Heart right ventricle (tissue), 16 donors: ENCODE measurements at regions not wholly inside any gene's neighbourhood (a gene's known extent, or its start where the extent isn't known, plus 50 kb on each side); places are given as distances from the start of the nearest gene placed in this dataset.

Experiments used
- ATAC-seq, 8 donors: fragments of 200-7000 bp; cut with Tn5 transposase; one replicate each; pipeline ENCODE4 v1.9.1; 2020; ENCODE audit warnings: mild to moderate bottlenecking in 8 of 8, moderate library complexity in 8 of 8, moderate number of reproducible peaks in 1 of 8
- DNase-seq, 2 donors: peaks; one replicate each; pipeline ENCODE4 v3.0.0-alpha.2; 2020
- H3K27ac ChIP-seq, 10 donors: fragments of 200-600 bp; sonication (generic) in 2 of 10; one replicate each; pipeline versions ENCODE4 v1.5.0 to v1.8.0; 2020 to 2022; ENCODE audit warnings: mild to moderate bottlenecking in 3 of 10
- H3K27me3 ChIP-seq, 7 donors: fragments of 200-600 bp; one replicate each; pipeline ENCODE4 v1.8.0; 2021 to 2022; ENCODE audit warnings: mild to moderate bottlenecking in 2 of 7
- H3K36me3 ChIP-seq, 9 donors: fragments of 200-600 bp; sonication (generic) in 1 of 9; one replicate each; pipeline versions ENCODE4 v1.5.0 to v1.8.0; 2020 to 2022; ENCODE audit warnings: mild to moderate bottlenecking in 2 of 9
- H3K4me1 ChIP-seq, 9 donors: fragments of 200-600 bp; sonication (generic) in 1 of 9; one replicate each; pipeline versions ENCODE4 v1.5.0 to v1.8.0; 2020 to 2022; ENCODE audit warnings: mild to moderate bottlenecking in 4 of 9
- H3K4me3 ChIP-seq, 10 donors: fragments of 200-600 bp; sonication (generic) in 2 of 10; one replicate each; pipeline versions ENCODE4 v1.5.0 to v1.8.0; 2020 to 2022; ENCODE audit warnings: mild to moderate bottlenecking in 7 of 10, moderate library complexity in 2 of 10
- H3K9me3 ChIP-seq, 11 donors: fragments of 200-600 bp in 10 of 11; sonication (generic) in 2 of 11; one replicate each; pipeline versions ENCODE4 v1.5.0 to v1.8.0; 2013 to 2022; ENCODE audit warnings: mild to moderate bottlenecking in 2 of 11, control low read depth in 1 of 11, moderate library complexity in 1 of 11
- CTCF ChIP-seq, 9 donors: fragments of 200-600 bp; sonication (generic) in 2 of 9; IDR thresholded peaks; one replicate each; pipeline versions ENCODE4 v1.5.0 to v1.8.0; 2021 to 2022; ENCODE audit warnings: antibody characterized with exemption in 9 of 9, mild to moderate bottlenecking in 5 of 9, moderate library complexity in 1 of 9
- WGBS, 2 donors: extraction: QIAGEN DNeasy Blood & Tissue Kit; methylation state at CpG; one replicate each; pipeline ENCODE4 v1.1.7; 2013; ENCODE audit warnings: inconsistent platforms in 1 of 2; 5-methylcytosine and 5-hydroxymethylcytosine counted together
- intact Hi-C, 10 donors: fragments of 100-400 bp; cut with DNase I; formaldehyde crosslinking; loops; one replicate each; pipeline versions ENCODE4 v1.11.1 to v1.14.2; 2022
- donor health status: Arrhythmogenic right ventricular cardiomyopathy.
- donor health status: ischemic (EF 13 %, LVEDD 7.1; RV severe dilation, severe dysfunction).
- donor health status: healthy with polysubstance abuse.
- donor health status: DM: no; HTN: yes; CAD: no.
- donor health status: DM: no; HTN: no; CAD: no.
- donor health status: ischemic (EF 25% LVEDD 6.9; RV normal size, moderate dysfunction).
- donor health status: ischemic (EF 25% LVEDD 5.7; RV mildly dilated, moderate dysfunction).
- donor health status: healthy.
- donor health status: DM: yes; HTN: yes; CAD: no.
- donor health status: Ischemic cardiomyopathy.
- donor health status: ischemic (EF 35%, LVEDD 5.7; RV mildly dilated, moderate dysfunction).
- donor health status: nonischemic (EF 11% LVEDD 7.7; RV severe dilation, severe dysfunction).
- donor health status: DM: yes; HTN: yes; CAD: no.
- donor health status: PGD.
- donor health status: ischemic (EF 29% LVEDD 5.4; RV normal size, mild dysfunction).
- donor health status: nonischemic (EF 23%, LVEDD 6.1; RV moderate dilation, normal function).

- H3K27me3 ChIP-seq: no peaks in the 10 kb centered on the region
- H3K36me3 ChIP-seq: no peaks in the 10 kb centered on the region
- intact Hi-C loops: loop anchor here in 1 of 10 donors (10.0 kb wide), 1 partner anchor 213 kb away; the partner anchor contains the start of gene VGLL3
- no peak overlapping the region for H3K27ac ChIP-seq
- H3K9me3 ChIP-seq: no peaks in the 10 kb centered on the region
- 26 to 37% methylated on average over 2 of the region's 2 CpGs for WGBS, 2 donors
- DNase-seq: no peak
- no peak overlapping the region for H3K4me3 ChIP-seq
- no peak for ATAC-seq
- no peak for TF ChIP-seq CTCF (IDR thresholded peaks at IDR 0.05)
- no peaks in the 10 kb centered on the region for H3K4me1 ChIP-seq
Observed at GRCh38 chr3:86782286-86782685, 208.7 kb downstream of the VGLL3 start.

- DNase-seq (no peak), ATAC-seq (no peak)
- Histone ChIP-seq H3K27ac (no peak overlapping the region), H3K9me3 (no peaks in the 10 kb centered on the region), H3K4me1 (no peaks in the 10 kb centered on the region), H3K4me3 (no peak overlapping the region), H3K36me3 (no peaks in the 10 kb centered on the region), H3K27me3 (no peaks in the 10 kb centered on the region)
- intact Hi-C loops: loop anchor here in 8 of 10 donors (2.0 to 10.0 kb wide), 6 partner anchors 308 to 398 kb away; no protein-coding TSS in a partner anchor
- 33 to 35% methylated on average over 3 of the region's 3 CpGs for WGBS, 2 donors
- peak; percentile 13 to 64 (median 46) for TF ChIP-seq CTCF (IDR thresholded peaks at IDR 0.05)
Observed at GRCh38 chr3:86774082-86774691, 216.8 kb downstream of the VGLL3 start.

- Histone ChIP-seq H3K4me3 (no peak overlapping the region), H3K27me3 (no peaks in the 10 kb centered on the region), H3K27ac (no peak overlapping the region), H3K4me1 (no peaks in the 10 kb centered on the region), H3K9me3 (no peaks in the 10 kb centered on the region), H3K36me3 (no peaks in the 10 kb centered on the region)
- WGBS, 2 donors: 75 to 80% methylated on average over 5 of the region's 5 CpGs
- ATAC-seq (no peak), DNase-seq (no peak)
- intact Hi-C loops: loop anchor here in 8 of 10 donors (5.0 to 10.0 kb wide), 5 partner anchors 310 to 400 kb away; no protein-coding TSS in a partner anchor
- no peak for TF ChIP-seq CTCF (IDR thresholded peaks at IDR 0.05)
Observed at GRCh38 chr3:86772699-86773098, 218.2 kb downstream of the VGLL3 start.

GRCh38 chr3:86771741-86772512 is 219.0 kb downstream of the VGLL3 start:
- Histone ChIP-seq H3K36me3 (no peaks in the 10 kb centered on the region), H3K4me1 (no peaks in the 10 kb centered on the region), H3K27me3 (no peaks in the 10 kb centered on the region), H3K9me3 (no peaks in the 10 kb centered on the region), H3K4me3 (no peak overlapping the region), H3K27ac (no peak overlapping the region)
- WGBS, 2 donors: 72 to 75% methylated on average over 4 of the region's 4 CpGs
- DNase-seq: no peak
- no peak for TF ChIP-seq CTCF (IDR thresholded peaks at IDR 0.05)
- intact Hi-C loops: loop anchor here in 8 of 10 donors (5.0 to 10.0 kb wide), 5 partner anchors 310 to 400 kb away; no protein-coding TSS in a partner anchor
- no peak for ATAC-seq
